Mesenchymal stem cell (in vitro differentiated cells and primary cell): ENCODE measurements at regions not wholly inside any gene's neighbourhood (a gene's known extent, or its start where the extent isn't known, plus 50 kb on each side); places are given as distances from the start of the nearest gene placed in this dataset.
A peak's percentile ranks its signal among the peaks of the same experiment; 100 is the strongest.

Source experiments
- DNase-seq: peaks from one replicate; pipeline ENCODE4 v3.0.0-alpha.2; 2013
- H2AFZ ChIP-seq: one replicate; pipeline ENCODE4 v1.6.1; 2013; ENCODE audit warnings: low read depth, mild to moderate bottlenecking, control low read depth, inconsistent platforms, low read length, moderate library complexity
- H2AK5ac ChIP-seq: 2 replicates; pipeline ENCODE4 v1.6.1; 2013; ENCODE audit warnings: low read length, moderate library complexity, mild to moderate bottlenecking, inconsistent platforms; ENCODE audit not compliant: severe bottlenecking
- H2BK120ac ChIP-seq: one replicate; pipeline ENCODE4 v1.6.1; 2013; ENCODE audit warnings: low read depth, mild to moderate bottlenecking, inconsistent platforms, low read length, moderate library complexity
- H2BK12ac ChIP-seq, 2 experiments: one replicate each; pipeline ENCODE4 v1.6.1; 2013; ENCODE audit warnings: inconsistent platforms in 2 of 2, low read length in 2 of 2, mild to moderate bottlenecking in 2 of 2, moderate library complexity in 2 of 2, control low read depth in 1 of 2
- H2BK15ac ChIP-seq: one replicate; pipeline ENCODE4 v1.6.1; 2013; ENCODE audit warnings: mild to moderate bottlenecking, low read depth, inconsistent platforms; ENCODE audit not compliant: poor library complexity, severe bottlenecking
- H2BK5ac ChIP-seq: 2 replicates; pipeline ENCODE4 v1.6.1; 2013; ENCODE audit warnings: low read depth, mild to moderate bottlenecking, low read length, control low read depth, inconsistent platforms; ENCODE audit not compliant: poor library complexity, severe bottlenecking
- H3K14ac ChIP-seq, 2 experiments: one replicate each; pipeline ENCODE4 v1.6.1; 2013; ENCODE audit warnings: inconsistent platforms in 2 of 2, low read length in 2 of 2, control low read depth in 1 of 2, mild to moderate bottlenecking in 1 of 2, moderate library complexity in 1 of 2
- H3K18ac ChIP-seq, 2 experiments: one replicate each; pipeline ENCODE4 v1.6.1; 2013; ENCODE audit warnings: inconsistent platforms in 2 of 2, low read length in 2 of 2, control low read depth in 1 of 2, low read depth in 1 of 2, mild to moderate bottlenecking in 1 of 2
- H3K23ac ChIP-seq, 2 experiments: one replicate each; pipeline ENCODE4 v1.6.1; 2013; ENCODE audit warnings: inconsistent platforms in 2 of 2, low read length in 2 of 2, mild to moderate bottlenecking in 2 of 2, moderate library complexity in 2 of 2, control low read depth in 1 of 2
- H3K27ac ChIP-seq: 2 replicates; pipeline ENCODE4 v1.5.1; 2013; ENCODE audit warnings: mild to moderate bottlenecking, moderate library complexity, low read length, control low read depth, inconsistent platforms; ENCODE audit not compliant: poor library complexity, severe bottlenecking
- H3K27me3 ChIP-seq, 2 experiments: 2 replicates each; pipeline versions ENCODE4 v1.6.1 to v1.7.0; 2013; ENCODE audit warnings: low read length in 2 of 2, mild to moderate bottlenecking in 2 of 2, moderate library complexity in 2 of 2, control low read depth in 1 of 2, inconsistent platforms in 1 of 2; ENCODE audit not compliant: control insufficient read depth in 1 of 2, insufficient read depth in 1 of 2
- H3K36me3 ChIP-seq, 2 experiments: 2 replicates each; pipeline versions ENCODE4 v1.6.1 to v1.7.0; 2013; ENCODE audit warnings: low read length in 2 of 2, control low read depth in 1 of 2, inconsistent platforms in 1 of 2, low read depth in 1 of 2, mild to moderate bottlenecking in 1 of 2; ENCODE audit not compliant: insufficient read depth in 2 of 2, control insufficient read depth in 1 of 2
- H3K4ac ChIP-seq, 2 experiments: one replicate each; pipeline ENCODE4 v1.6.1; 2013; ENCODE audit warnings: inconsistent platforms in 2 of 2, low read length in 2 of 2, mild to moderate bottlenecking in 2 of 2, moderate library complexity in 2 of 2, control low read depth in 1 of 2, low read depth in 1 of 2
- H3K4me1 ChIP-seq: 2 replicates; pipeline ENCODE4 v1.6.1; 2013; ENCODE audit warnings: low read depth, low read length, control low read depth; ENCODE audit not compliant: control insufficient read depth, insufficient read depth
- H3K4me2 ChIP-seq: 2 replicates; pipeline ENCODE4 v1.6.1; 2013; ENCODE audit warnings: low read length, mild to moderate bottlenecking, inconsistent platforms; ENCODE audit not compliant: poor library complexity, severe bottlenecking
- H3K4me3 ChIP-seq, 2 experiments: 2 replicates each; pipeline versions ENCODE4 v1.5.1 to v1.7.0; 2013; ENCODE audit warnings: low read length in 2 of 2, mild to moderate bottlenecking in 2 of 2, control low read depth in 1 of 2, low read depth in 1 of 2; ENCODE audit not compliant: insufficient read depth in 1 of 2
- H3K79me1 ChIP-seq: replicated peaks from 2 replicates; pipeline ENCODE4 v1.6.1; 2013; ENCODE audit warnings: mild to moderate bottlenecking, control low read depth, low read length, inconsistent platforms; ENCODE audit not compliant: poor library complexity, severe bottlenecking
- H3K9ac ChIP-seq: 2 replicates; pipeline ENCODE4 v1.7.0; 2013; ENCODE audit warnings: mild to moderate bottlenecking, low read length, moderate library complexity
- H3K9me3 ChIP-seq: 2 replicates; pipeline ENCODE4 v1.7.0; 2013; ENCODE audit warnings: mild to moderate bottlenecking, low read length; ENCODE audit not compliant: control insufficient read depth
- H4K8ac ChIP-seq: one replicate; pipeline ENCODE4 v1.6.1; 2013; ENCODE audit warnings: inconsistent platforms, mild to moderate bottlenecking, low read length, moderate library complexity
- H4K91ac ChIP-seq: one replicate; pipeline ENCODE4 v1.6.1; 2013; ENCODE audit warnings: mild to moderate bottlenecking, low read length, inconsistent platforms
- WGBS: methylation state at CpG from one replicate; pipeline ENCODE4 v1.1.7; 2013; ENCODE audit warnings: mixed read lengths; 5-methylcytosine and 5-hydroxymethylcytosine counted together

GRCh38 chr2:62297624-62298010 lies 101.7 kb downstream of the B3GNT2 start:
- Histone ChIP-seq H3K9me3 (no peaks in the 10 kb centered on the region), H3K14ac (no peak overlapping the region), H3K9ac (no peak overlapping the region), H3K4me2 (no peak overlapping the region), H3K4me1 (peaks cover 17% of the 10 kb centered on the region), H2AK5ac (no peak overlapping the region), H3K23ac (no peak overlapping the region), H2AFZ (no peak overlapping the region), H3K79me1 (no peaks in the 10 kb centered on the region), H4K91ac (no peak overlapping the region), H3K18ac (no peak overlapping the region), H2BK15ac (no peak overlapping the region), H2BK5ac (no peak overlapping the region), H2BK12ac (no peak overlapping the region), H2BK120ac (no peak overlapping the region), H3K27ac (no peak overlapping the region), H3K4ac (no peak overlapping the region), H4K8ac (no peak overlapping the region), H3K4me3 (no peak overlapping the region), H3K36me3 (no peaks in the 10 kb centered on the region), H3K27me3 (peaks cover 0 to 5% of the 10 kb centered on the region in 2 experiments)
- no peak for DNase-seq
- WGBS, result 25% methylated on average over 1 of the region's 3 CpGs

DNA sequence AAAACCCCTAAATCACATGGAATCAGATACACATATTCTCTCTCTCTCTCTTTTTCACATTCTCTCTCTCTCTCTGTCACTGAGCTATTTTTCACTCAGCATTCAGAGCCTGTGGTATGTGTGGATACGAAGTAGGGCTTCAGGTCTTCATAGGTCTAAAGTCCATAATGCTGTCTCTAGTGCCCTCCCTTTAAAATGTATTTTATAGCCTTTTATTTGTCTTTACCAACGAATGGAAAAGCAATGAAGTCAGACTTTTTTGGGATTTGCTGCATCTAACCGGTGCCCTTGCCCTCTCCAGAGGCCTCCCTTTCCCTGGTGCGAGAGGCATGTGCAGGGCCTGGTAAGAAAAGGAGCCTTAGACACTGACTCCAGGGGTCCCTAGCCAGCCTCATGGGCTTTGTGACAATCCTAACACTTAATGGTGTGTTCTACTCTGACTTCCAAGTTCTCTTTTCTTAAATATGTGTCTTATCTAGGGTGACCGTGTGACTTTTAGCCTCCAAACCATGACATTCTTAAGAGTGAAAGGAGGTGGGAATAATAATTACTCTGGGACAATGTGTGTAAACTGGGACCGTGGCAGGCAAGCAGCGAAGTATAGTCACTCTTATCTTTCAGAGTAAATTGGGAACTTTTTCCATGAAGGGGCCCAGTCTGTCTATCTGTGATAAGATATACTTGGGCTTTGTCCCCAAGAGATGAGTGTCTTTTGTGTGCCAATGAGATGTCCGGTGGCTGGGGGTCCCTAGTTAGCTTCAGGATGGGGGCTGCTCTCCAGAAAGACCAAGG lies 101.1 kb downstream of the B3GNT2 start:
- Histone ChIP-seq H3K36me3 (no peaks in the 10 kb centered on the region), H4K8ac (no peak overlapping the region), H2AFZ (no peak overlapping the region), H2BK120ac (no peak overlapping the region), H3K4me3 (no peak overlapping the region), H3K14ac (no peak overlapping the region), H3K23ac (no peak overlapping the region), H2BK5ac (no peak overlapping the region), H3K4me1 (peaks cover 19% of the 10 kb centered on the region), H3K27ac (no peak overlapping the region), H2BK12ac (no peak overlapping the region), H3K18ac (no peak overlapping the region), H3K79me1 (no peaks in the 10 kb centered on the region), H2AK5ac (no peak overlapping the region), H3K9me3 (no peaks in the 10 kb centered on the region), H3K4me2 (no peak overlapping the region), H3K27me3 (peaks cover 0 to 5% of the 10 kb centered on the region in 2 experiments), H3K4ac (no peak overlapping the region), H3K9ac (no peak overlapping the region), H2BK15ac (no peak overlapping the region), H4K91ac (no peak overlapping the region)
- WGBS, result 87% methylated on average over 7 of the region's 8 CpGs
- no peak for DNase-seq

- no peak overlapping the region for H3K23ac ChIP-seq
- no peak overlapping the region for H3K27ac ChIP-seq
- H3K4me3 ChIP-seq, result no peak overlapping the region
- H3K79me1 ChIP-seq, result no peaks in the 10 kb centered on the region
- no peak overlapping the region for H2AK5ac ChIP-seq
- WGBS, result 90% methylated on average over 17 of the region's 19 CpGs
- H3K4ac ChIP-seq, result no peak overlapping the region
- H3K27me3 ChIP-seq, result peaks cover 0 to 5% of the 10 kb centered on the region in 2 experiments
- H3K18ac ChIP-seq, result no peak overlapping the region
- H2BK5ac ChIP-seq, result no peak overlapping the region
- H4K91ac ChIP-seq, result no peak overlapping the region
- DNase-seq, result no peak
- H2BK120ac ChIP-seq, result no peak overlapping the region
- H3K36me3 ChIP-seq, result no peaks in the 10 kb centered on the region
- H2BK12ac ChIP-seq, result no peak overlapping the region
- peaks cover 22% of the 10 kb centered on the region for H3K4me1 ChIP-seq
- H3K14ac ChIP-seq, result peak overlapping the region in 1 of 2 experiments; percentile 44
- no peak overlapping the region for H3K4me2 ChIP-seq
- no peak overlapping the region for H4K8ac ChIP-seq
- H2AFZ ChIP-seq, result no peak overlapping the region
- H3K9me3 ChIP-seq, result no peaks in the 10 kb centered on the region
- H3K9ac ChIP-seq, result no peak overlapping the region
- no peak overlapping the region for H2BK15ac ChIP-seq
These were observed 100.3 kb downstream of the B3GNT2 start for GRCh38 chr2:62296034-62296831.
